ENCODE measurements at regions not wholly inside any gene's neighbourhood (a gene's known extent, or its start where the extent isn't known, plus 50 kb on each side); places are given as distances from the start of the nearest gene placed in this dataset.

GRCh38 chr2:30046396-30046795 is 100.4 kb upstream of the YPEL5 start:
- TF ChIP-seq POLR2A (IDR thresholded peaks at IDR 0.05) (no peak), CTCF (IDR thresholded peaks at IDR 0.05) (no peak), EP300 (IDR thresholded peaks at IDR 0.05) (no peak)

Data from tibial nerve (tissue), 4 donors.